GM23248 (cell line): ENCODE measurements at regions not wholly inside any gene's neighbourhood (a gene's known extent, or its start where the extent isn't known, plus 50 kb on each side); places are given as distances from the start of the nearest gene placed in this dataset.
"Not testable (repeated sequence)": the region's sequence is repeated elsewhere in the genome, so short reads cannot be mapped to it uniquely, and the experiment has no call there.

Experiments used
- DNase-seq: peaks from one replicate; pipeline ENCODE4 v3.0.0-alpha.2; 2015
- H2AFZ ChIP-seq: fragments of 200-600 bp; sonication (generic); 2 replicates; pipeline ENCODE4 v1.6.1; 2016; ENCODE audit warnings: antibody characterized with exemption
- H3F3A ChIP-seq: fragments of 200-600 bp; sonication (generic); 2 replicates; pipeline ENCODE4 v1.6.1; 2016; ENCODE audit warnings: mild to moderate bottlenecking, antibody characterized with exemption, mixed run types; ENCODE audit not compliant: insufficient read depth
- H3K27ac ChIP-seq: fragments of 200-600 bp; sonication (generic); 2 replicates; pipeline ENCODE4 v1.5.1; 2016; ENCODE audit warnings: mild to moderate bottlenecking
- H3K27me3 ChIP-seq: fragments of 200-600 bp; sonication (generic); replicated peaks from 2 replicates; pipeline ENCODE4 v1.6.1; 2016; ENCODE audit warnings: mild to moderate bottlenecking; ENCODE audit not compliant: insufficient read depth
- H3K36me3 ChIP-seq: fragments of 200-600 bp; sonication (generic); 2 replicates; pipeline ENCODE4 v1.6.1; 2016; ENCODE audit warnings: low read depth, mild to moderate bottlenecking
- H3K4me1 ChIP-seq: fragments of 200-600 bp; sonication (generic); 2 replicates; pipeline ENCODE4 v1.6.1; 2016; ENCODE audit warnings: mild to moderate bottlenecking; ENCODE audit not compliant: insufficient read depth
- H3K4me2 ChIP-seq: fragments of 200-600 bp; sonication (generic); one replicate; pipeline ENCODE4 v1.6.1; 2016; ENCODE audit warnings: mild to moderate bottlenecking; ENCODE audit not compliant: unreplicated experiment
- H3K4me3 ChIP-seq: fragments of 200-600 bp; sonication (generic); 2 replicates; pipeline ENCODE4 v1.5.1; 2016; ENCODE audit warnings: mild to moderate bottlenecking
- H3K79me2 ChIP-seq: fragments of 200-600 bp; sonication (generic); 2 replicates; pipeline ENCODE4 v1.6.1; 2016; ENCODE audit warnings: mild to moderate bottlenecking; ENCODE audit not compliant: insufficient read depth
- H3K9ac ChIP-seq: fragments of 200-600 bp; sonication (generic); 2 replicates; pipeline ENCODE4 v1.6.1; 2016; ENCODE audit warnings: mild to moderate bottlenecking
- H3K9me2 ChIP-seq: fragments of 200-600 bp; sonication (generic); 2 replicates; pipeline ENCODE4 v1.6.1; 2016; ENCODE audit warnings: mixed run types, mild to moderate bottlenecking, moderate library complexity; ENCODE audit not compliant: insufficient read depth
- H3K9me3 ChIP-seq: fragments of 200-600 bp; sonication (generic); one replicate; pipeline ENCODE4 v1.6.1; 2017; ENCODE audit warnings: low read depth
- H4K20me1 ChIP-seq: fragments of 200-600 bp; sonication (generic); 2 replicates; pipeline ENCODE4 v1.6.0; 2016; ENCODE audit not compliant: insufficient read depth
- EZH2 ChIP-seq: fragments of 200-600 bp; sonication (generic); IDR thresholded peaks from 2 replicates; pipeline ENCODE4 v1.6.1; 2018; ENCODE audit warnings: antibody characterized with exemption, mild to moderate bottlenecking; ENCODE audit not compliant: insufficient read depth, poor library complexity, severe bottlenecking
- EZH2phosphoT487 ChIP-seq: fragments of 200-600 bp; sonication (generic); IDR thresholded peaks from 2 replicates; pipeline ENCODE4 v1.6.1; 2018; ENCODE audit warnings: antibody characterized with exemption, moderate library complexity, mild to moderate bottlenecking, low read depth; ENCODE audit not compliant: insufficient read depth
- WGBS, 2 experiments: methylation state at CpG; one replicate each; pipeline ENCODE4 v1.1.6; 2015 to 2017; ENCODE audit warnings: low lambda C conversion rate in 2 of 2, low coverage in 1 of 2; ENCODE audit errors: missing lambda C conversion rate in 2 of 2; 5-methylcytosine and 5-hydroxymethylcytosine counted together
- in situ Hi-C: fragments of 300-500 bp; cut with MboI; formaldehyde crosslinking; loops from 2 replicates; pipeline ENCODE4 v1.15.0; 2020

DNA sequence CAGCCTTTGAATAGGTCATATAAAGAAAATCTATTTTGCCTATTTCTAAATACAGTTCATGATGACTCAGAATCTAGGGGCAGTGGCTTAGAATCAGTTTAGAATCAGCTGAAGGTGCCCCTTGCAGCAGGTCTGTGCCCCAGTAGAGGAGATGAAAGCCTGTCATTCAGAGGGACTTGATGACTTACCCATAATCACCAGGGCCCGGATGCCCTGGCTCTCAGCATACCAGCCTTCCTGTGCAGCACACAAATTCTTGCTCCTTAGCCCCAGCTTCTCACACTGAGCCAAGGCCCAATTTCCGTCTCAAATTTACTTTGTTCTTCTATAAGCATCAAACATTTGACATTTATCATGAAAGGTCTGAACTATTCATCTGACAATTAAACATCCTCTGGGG lies 83.2 kb upstream of the EOMES start:
- Histone ChIP-seq H3K79me2 (no peaks in the 10 kb centered on the region), H2AFZ (no peak overlapping the region), H3F3A (no peaks in the 10 kb centered on the region), H3K9me3 (no peaks in the 10 kb centered on the region), H3K27ac (no peak overlapping the region), H3K36me3 (no peaks in the 10 kb centered on the region), H3K9ac (no peak overlapping the region), H4K20me1 (no peaks in the 10 kb centered on the region), H3K9me2 (no peaks in the 10 kb centered on the region), H3K4me2 (no peak overlapping the region), H3K4me3 (no peak overlapping the region), H3K4me1 (no peaks in the 10 kb centered on the region), H3K27me3 (no peaks in the 10 kb centered on the region; the same call in 1 of the 2 replicates)
- WGBS, 2 experiments, result 17 to 42% methylated on average over 2 of the region's 2 CpGs
- in situ Hi-C loops, result no loop called here
- DNase-seq, result no peak
- no peak for TF ChIP-seq EZH2
- TF ChIP-seq EZH2phosphoT487, result no peak

DNA sequence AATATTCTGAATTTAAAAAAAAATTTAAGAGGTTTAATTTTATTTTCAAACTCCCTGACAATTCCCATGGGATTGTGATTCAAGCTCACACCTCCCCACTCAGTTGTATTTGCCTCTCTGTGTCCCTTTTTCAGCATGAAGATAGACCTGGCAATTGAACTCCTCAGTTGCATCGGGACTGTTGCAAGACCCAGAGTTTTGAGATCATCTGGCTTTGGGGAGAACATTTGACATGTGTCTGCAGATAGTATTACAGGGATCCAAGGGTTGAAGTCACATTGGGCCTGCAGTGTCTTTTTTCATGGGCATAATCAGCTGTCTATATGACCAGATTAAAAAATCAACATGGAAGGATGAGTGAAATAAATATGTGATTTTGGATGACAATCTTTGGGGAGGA lies 91.1 kb upstream of the EOMES start:
- 0% methylated on average over 1 of the region's 1 CpG for WGBS, 2 experiments
- no peaks in the 10 kb centered on the region for H3K9me2 ChIP-seq
- no peaks in the 10 kb centered on the region for H3F3A ChIP-seq
- H3K9me3 ChIP-seq, result no peaks in the 10 kb centered on the region
- no peak overlapping the region for H3K4me3 ChIP-seq
- H3K79me2 ChIP-seq, result no peaks in the 10 kb centered on the region
- H2AFZ ChIP-seq, result no peak overlapping the region
- H3K4me2 ChIP-seq, result no peak overlapping the region
- TF ChIP-seq EZH2 (no peak), EZH2phosphoT487 (no peak)
- H3K36me3 ChIP-seq, result no peaks in the 10 kb centered on the region
- no peak overlapping the region for H3K9ac ChIP-seq
- H4K20me1 ChIP-seq, result no peaks in the 10 kb centered on the region
- in situ Hi-C loops, result no loop called here
- H3K27ac ChIP-seq, result no peak overlapping the region
- DNase-seq, result no peak
- H3K27me3 ChIP-seq, result no peaks in the 10 kb centered on the region
- no peaks in the 10 kb centered on the region for H3K4me1 ChIP-seq

DNA sequence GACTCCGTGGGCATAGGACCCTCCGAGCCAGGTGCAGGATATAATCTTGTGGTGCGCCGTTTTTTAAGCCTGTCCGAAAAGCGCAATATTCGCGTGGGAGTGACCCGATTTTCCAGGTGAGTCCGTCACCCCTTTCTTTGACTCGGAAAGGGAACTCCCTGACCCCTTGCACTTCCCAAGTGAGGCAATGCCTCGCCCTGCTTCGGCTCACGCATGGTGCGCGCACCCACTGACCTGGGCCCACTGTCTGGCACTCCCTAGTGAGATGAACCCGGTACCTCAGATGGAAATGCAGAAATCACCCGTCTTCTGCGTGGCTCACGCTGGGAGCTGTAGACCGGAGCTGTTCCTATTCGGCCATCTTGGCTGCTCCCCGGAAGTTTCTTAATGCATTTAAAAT lies 99.5 kb upstream of the EOMES start:
- H3K9me3 ChIP-seq, in situ Hi-C loops, H3K27ac ChIP-seq, H3K4me3 ChIP-seq, H4K20me1 ChIP-seq, H2AFZ ChIP-seq, H3K79me2 ChIP-seq, H3K27me3 ChIP-seq, H3K9me2 ChIP-seq, H3F3A ChIP-seq, H3K36me3 ChIP-seq, H3K4me2 ChIP-seq, H3K4me1 ChIP-seq, DNase-seq, H3K9ac ChIP-seq: not testable (repeated sequence)
- 83 to 92% methylated on average over 12 to 22 of the region's 23 CpGs for WGBS, 2 experiments

DNA sequence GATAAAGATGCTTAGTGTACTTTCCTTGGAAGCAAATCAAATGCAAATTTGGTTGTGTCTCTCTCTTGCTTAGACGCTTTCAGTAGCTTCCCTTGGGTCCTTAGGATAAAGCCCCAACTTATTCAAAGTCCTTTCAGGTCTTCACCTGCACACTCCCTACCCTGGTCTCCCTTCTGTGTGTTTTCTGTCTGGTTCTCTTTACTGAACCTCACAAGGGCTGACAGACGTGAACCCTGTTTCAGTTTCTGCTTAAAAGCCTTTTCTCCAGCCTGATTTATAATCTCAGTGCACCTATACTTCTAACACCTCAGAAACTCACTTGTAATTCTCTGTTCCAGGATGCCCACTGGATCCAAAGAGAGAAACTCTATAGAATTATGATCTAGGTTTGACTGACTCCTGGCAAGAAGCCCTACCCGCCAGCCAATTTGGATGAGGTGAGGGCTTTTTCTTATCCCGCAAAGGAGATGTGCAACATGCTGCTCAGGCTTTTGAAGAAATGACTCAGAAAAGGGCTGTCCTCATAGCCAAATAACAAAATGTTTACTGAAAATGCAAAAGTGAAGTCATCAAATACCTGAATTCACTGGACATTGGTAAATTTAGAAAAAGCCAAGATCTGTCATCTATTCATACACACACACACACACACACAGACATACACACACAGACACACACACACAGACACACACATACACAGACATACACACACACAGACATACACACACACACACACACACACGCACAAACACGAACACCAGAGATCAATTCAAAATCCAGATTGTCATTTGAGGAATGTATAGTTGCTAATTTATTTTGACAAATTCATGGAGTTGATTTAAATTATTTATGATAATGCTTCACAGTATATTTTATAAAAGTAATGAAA lies 102.4 kb upstream of the EOMES start:
- no peak overlapping the region for H3K4me3 ChIP-seq
- H3K36me3 ChIP-seq, result no peaks in the 10 kb centered on the region
- H3K79me2 ChIP-seq, result no peaks in the 10 kb centered on the region
- no peak for TF ChIP-seq EZH2
- no peak for TF ChIP-seq EZH2phosphoT487
- H2AFZ ChIP-seq, result no peak overlapping the region
- H3K9ac ChIP-seq, result no peak overlapping the region
- H3K9me3 ChIP-seq, result no peaks in the 10 kb centered on the region
- H3F3A ChIP-seq, result no peaks in the 10 kb centered on the region
- H3K4me1 ChIP-seq, result no peaks in the 10 kb centered on the region
- H3K27ac ChIP-seq, result no peak overlapping the region
- no peaks in the 10 kb centered on the region for H4K20me1 ChIP-seq
- H3K4me2 ChIP-seq, result no peak overlapping the region
- H3K9me2 ChIP-seq, result no peaks in the 10 kb centered on the region
- DNase-seq, result no peak
- peaks cover 9% of the 10 kb centered on the region; the same call in 1 of the 2 replicates for H3K27me3 ChIP-seq
- 24 to 26% methylated on average over 6 of the region's 6 CpGs for WGBS, 2 experiments
- in situ Hi-C loops, result no loop called here

DNA sequence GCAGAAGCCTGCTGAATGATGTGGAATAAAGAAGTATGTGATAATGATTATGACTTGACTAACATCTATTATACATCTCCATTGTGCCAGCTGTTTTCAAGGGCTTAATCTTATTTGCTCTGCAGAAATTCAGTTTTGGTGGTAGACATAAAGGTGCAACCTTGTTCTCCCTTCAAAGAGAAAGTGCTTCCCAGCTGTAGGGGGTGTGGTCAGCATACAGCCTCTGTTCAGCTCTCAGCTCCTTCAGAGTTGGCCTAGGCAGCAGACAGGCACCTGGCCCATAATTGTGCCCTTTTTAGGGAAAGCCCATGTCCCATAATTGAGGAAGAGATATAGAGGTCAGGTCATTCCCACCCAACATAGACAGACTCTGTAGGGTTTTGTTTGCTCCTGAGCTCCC lies 104.3 kb upstream of the EOMES start:
- Histone ChIP-seq H3K9me3 (no peaks in the 10 kb centered on the region), H3K27me3 (peaks cover 9% of the 10 kb centered on the region; the same call in 1 of the 2 replicates), H3K79me2 (no peaks in the 10 kb centered on the region), H3K9me2 (no peaks in the 10 kb centered on the region), H3K4me1 (no peaks in the 10 kb centered on the region), H3K4me3 (no peak overlapping the region), H4K20me1 (no peaks in the 10 kb centered on the region), H3F3A (no peaks in the 10 kb centered on the region), H2AFZ (no peak overlapping the region), H3K4me2 (no peak overlapping the region), H3K27ac (no peak overlapping the region), H3K36me3 (no peaks in the 10 kb centered on the region), H3K9ac (no peak overlapping the region)
- in situ Hi-C loops, result no loop called here
- TF ChIP-seq EZH2phosphoT487, result no peak
- no peak for TF ChIP-seq EZH2
- no peak for DNase-seq
